ENCODE measurements at regions not wholly inside any gene's neighbourhood (a gene's known extent, or its start where the extent isn't known, plus 50 kb on each side); places are given as distances from the start of the nearest gene placed in this dataset.

- no TSS peak for BruUV-seq (replicated peaks)
- intact Hi-C loops (cut with micrococcal nuclease; ENCODE audit: unreplicated experiment) = no loop called here
- no peak for DNase-seq
- Histone ChIP-seq H3K9me3 (ENCODE audit: insufficient read depth, low read depth) (no peaks in the 10 kb centered on the region), H3K4me2 (no peak overlapping the region), H3K9me2 (ENCODE audit: insufficient read depth) (no peaks in the 10 kb centered on the region), H3K4me3 (no peak overlapping the region), H3K36me3 (ENCODE audit: low read depth) (no peaks in the 10 kb centered on the region), H3K27ac (no peak overlapping the region), H3F3A (ENCODE audit: insufficient read depth, low read depth) (no peaks in the 10 kb centered on the region), H3K79me2 (ENCODE audit: low read depth) (no peaks in the 10 kb centered on the region), H2AFZ (no peak overlapping the region), H4K20me1 (ENCODE audit: insufficient read depth) (no peaks in the 10 kb centered on the region), H3K4me1 (replicated peaks; ENCODE audit: insufficient read depth) (no peaks in the 10 kb centered on the region), H3K27me3 (ENCODE audit: insufficient read depth, low read depth) (no peaks in the 10 kb centered on the region)
- TF ChIP-seq CTCF (conservative IDR thresholded peaks at IDR 0.05) (no peak), EZH2 (IDR thresholded peaks at IDR 0.05; ENCODE audit: low read depth) (no peak)
- ChIA-PET POLR2A (ENCODE audit: unreplicated experiment) (no interaction called here), CTCF (no interaction called here)
Observed at GRCh38 chr2:145287736-145288135, 767.8 kb upstream of the ZEB2 start.

GRCh38 chr2:145286716-145287275 lies 766.9 kb upstream of the ZEB2 start:
- no peak overlapping the region for H3K4me2 ChIP-seq
- H3K9me3 ChIP-seq (ENCODE audit: insufficient read depth, low read depth) = no peaks in the 10 kb centered on the region
- H3K27me3 ChIP-seq (ENCODE audit: insufficient read depth, low read depth) = no peaks in the 10 kb centered on the region
- H3K27ac ChIP-seq = no peak overlapping the region
- no TSS peak for BruUV-seq (replicated peaks)
- no peaks in the 10 kb centered on the region for H3K36me3 ChIP-seq (ENCODE audit: low read depth)
- POLR2A ChIA-PET (ENCODE audit: unreplicated experiment) = no interaction called here
- no peaks in the 10 kb centered on the region for H4K20me1 ChIP-seq (ENCODE audit: insufficient read depth)
- intact Hi-C loops (cut with micrococcal nuclease; ENCODE audit: unreplicated experiment) = no loop called here
- no peaks in the 10 kb centered on the region for H3F3A ChIP-seq (ENCODE audit: insufficient read depth, low read depth)
- no peak for DNase-seq
- CTCF ChIA-PET = no interaction called here
- no peak overlapping the region for H2AFZ ChIP-seq
- no peaks in the 10 kb centered on the region for H3K4me1 ChIP-seq (replicated peaks; ENCODE audit: insufficient read depth)
- H3K9me2 ChIP-seq (ENCODE audit: insufficient read depth) = no peaks in the 10 kb centered on the region
- no peaks in the 10 kb centered on the region for H3K79me2 ChIP-seq (ENCODE audit: low read depth)
- TF ChIP-seq CTCF (conservative IDR thresholded peaks at IDR 0.05) = no peak
- TF ChIP-seq EZH2 (IDR thresholded peaks at IDR 0.05; ENCODE audit: low read depth) = no peak
- H3K4me3 ChIP-seq = no peak overlapping the region

GRCh38 chr2:145284551-145284950 lies 764.6 kb upstream of the ZEB2 start:
- Histone ChIP-seq H3K27me3 (ENCODE audit: insufficient read depth, low read depth) (no peaks in the 10 kb centered on the region), H4K20me1 (ENCODE audit: insufficient read depth) (no peaks in the 10 kb centered on the region), H3F3A (ENCODE audit: insufficient read depth, low read depth) (no peaks in the 10 kb centered on the region), H2AFZ (no peak overlapping the region), H3K36me3 (ENCODE audit: low read depth) (no peaks in the 10 kb centered on the region), H3K27ac (no peak overlapping the region), H3K9me3 (ENCODE audit: insufficient read depth, low read depth) (no peaks in the 10 kb centered on the region), H3K4me2 (no peak overlapping the region), H3K9me2 (ENCODE audit: insufficient read depth) (0 out of 2 replicates have a peak, but pooled peaks cover 3% of the 10 kb centered on the region), H3K4me3 (no peak overlapping the region), H3K79me2 (ENCODE audit: low read depth) (no peaks in the 10 kb centered on the region), H3K4me1 (replicated peaks; ENCODE audit: insufficient read depth) (no peaks in the 10 kb centered on the region)
- ChIA-PET CTCF (no interaction called here), POLR2A (ENCODE audit: unreplicated experiment) (no interaction called here)
- TF ChIP-seq CTCF (conservative IDR thresholded peaks at IDR 0.05) = no peak
- TF ChIP-seq EZH2 (IDR thresholded peaks at IDR 0.05; ENCODE audit: low read depth) = no peak
- intact Hi-C loops (cut with micrococcal nuclease; ENCODE audit: unreplicated experiment) = no loop called here
- BruUV-seq (replicated peaks) = no TSS peak
- DNase-seq = no peak
